Gastroesophageal sphincter (tissue), 4 donors: ENCODE measurements at regions not wholly inside any gene's neighbourhood (a gene's known extent, or its start where the extent isn't known, plus 50 kb on each side); places are given as distances from the start of the nearest gene placed in this dataset.

ENCODE experiments used
- ATAC-seq: fragments of 150-250 bp; one replicate; pipeline ENCODE4 v1.9.1; 2016; ENCODE audit warnings: mild to moderate bottlenecking, moderate library complexity
- H3K27ac ChIP-seq, 4 donors: fragments of 200-600 bp; sonication (generic) in 3 of 4; 1 replicate in 3 of 4; 2 replicates in 1 of 4; pipeline ENCODE4 v1.5.1; 2016 to 2019
- H3K27me3 ChIP-seq: fragments of 200-600 bp; sonication (generic); one replicate; pipeline ENCODE4 v1.5.1; 2019
- H3K36me3 ChIP-seq, 2 donors: fragments of 200-600 bp; sonication (generic); one replicate each; pipeline ENCODE4 v1.5.1; 2019; ENCODE audit warnings: control low read depth in 1 of 2
- H3K4me1 ChIP-seq, 3 donors: fragments of 200-600 bp; sonication (generic); 1 replicate in 2 of 3; 2 replicates in 1 of 3; pipeline ENCODE4 v1.5.1; 2016 to 2019; ENCODE audit warnings: control low read depth in 2 of 3
- H3K4me3 ChIP-seq, 2 donors: fragments of 200-600 bp; sonication (generic); one replicate each; pipeline ENCODE4 v1.5.1; 2019; ENCODE audit warnings: mild to moderate bottlenecking in 1 of 2, moderate library complexity in 1 of 2
- H3K9me3 ChIP-seq, 3 donors: fragments of 200-600 bp; sonication (generic); one replicate each; pipeline ENCODE4 v1.5.1; 2017 to 2019; ENCODE audit warnings: control low read depth in 2 of 3
- CTCF ChIP-seq, 4 experiments: fragments of 200-600 bp in 2 of 4; fragments of 450-650 bp in 2 of 4; sonication (generic) in 1 of 4; IDR thresholded peaks; one replicate each; pipeline ENCODE4 v1.5.1; 2017 to 2019; ENCODE audit warnings: antibody characterized with exemption in 4 of 4, mild to moderate bottlenecking in 2 of 4, moderate library complexity in 2 of 4
- EP300 ChIP-seq: sonication (generic); formaldehyde crosslinking; IDR thresholded peaks from one replicate; pipeline ENCODE4 v1.6.1; 2017; ENCODE audit warnings: antibody characterized with exemption, mild to moderate bottlenecking
- POLR2A ChIP-seq, 2 donors: fragments of 450-650 bp; IDR thresholded peaks; one replicate each; pipeline ENCODE4 v1.6.1; 2017; ENCODE audit warnings: antibody characterized with exemption in 2 of 2, mild to moderate bottlenecking in 2 of 2, moderate library complexity in 1 of 2
- POLR2AphosphoS5 ChIP-seq: sonication (generic); formaldehyde crosslinking; IDR thresholded peaks from one replicate; pipeline ENCODE4 v1.6.1; 2017; ENCODE audit warnings: antibody characterized with exemption
- WGBS, 2 donors: methylation state at CpG; one replicate each; pipeline ENCODE4 v1.1.5; 2018; ENCODE audit warnings: low coverage in 1 of 2; 5-methylcytosine and 5-hydroxymethylcytosine counted together

- WGBS, 2 donors: 25 to 52% methylated on average over 9 to 22 of the region's 22 CpGs
- no peak for ATAC-seq
- no peak overlapping the region for H3K27ac ChIP-seq
- peaks cover 0 to 17% (median 0%) of the 10 kb centered on the region in 3 donors for H3K9me3 ChIP-seq
- H3K27me3 ChIP-seq: peaks cover 72% of the 10 kb centered on the region
- TF ChIP-seq POLR2AphosphoS5 (no peak), POLR2A (IDR thresholded peaks at IDR 0.05) (no peak), EP300 (no peak)
- H3K36me3 ChIP-seq: no peaks in the 10 kb centered on the region
- peaks cover 0 to 5% (median 0%) of the 10 kb centered on the region in 3 donors for H3K4me1 ChIP-seq
- no peak overlapping the region for H3K4me3 ChIP-seq
These were observed 160.0 kb upstream of the MKI67 start for GRCh38 chr10:128286141-128286761.

- Histone ChIP-seq H3K27ac (no peak overlapping the region), H3K36me3 (no peaks in the 10 kb centered on the region), H3K9me3 (peaks cover 0 to 24% (median 0%) of the 10 kb centered on the region in 3 donors), H3K4me1 (peaks cover 0 to 5% (median 0%) of the 10 kb centered on the region in 3 donors), H3K4me3 (no peak overlapping the region), H3K27me3 (peaks cover 72% of the 10 kb centered on the region)
- no peak for ATAC-seq
- TF ChIP-seq POLR2A (IDR thresholded peaks at IDR 0.05) (no peak), CTCF (IDR thresholded peaks at IDR 0.05) (no peak), EP300 (no peak), POLR2AphosphoS5 (no peak)
- 7 to 13% methylated on average over 13 to 15 of the region's 63 CpGs for WGBS, 2 donors
These were observed 160.7 kb upstream of the MKI67 start for GRCh38 chr10:128286762-128287500.

DNA sequence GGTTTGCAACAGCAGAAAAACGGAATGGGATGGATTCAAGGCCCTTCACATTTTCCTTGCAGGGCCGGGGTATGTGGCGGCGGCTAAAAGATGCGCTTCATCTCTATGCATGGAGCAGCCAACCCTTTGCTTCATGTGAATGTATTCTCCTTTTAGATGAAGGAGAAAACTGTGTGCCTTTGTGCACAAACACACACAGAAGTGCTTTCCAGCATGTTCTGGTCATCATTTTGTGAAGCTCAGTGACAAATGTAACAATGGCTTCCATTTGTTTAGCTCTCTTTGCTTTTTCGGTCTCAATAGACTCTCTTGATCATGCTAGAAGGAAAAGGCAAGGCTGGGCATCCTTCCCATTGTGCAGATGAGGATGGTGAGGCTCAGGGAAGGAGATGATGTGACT lies 161.7 kb upstream of the MKI67 start:
- Histone ChIP-seq H3K36me3 (no peaks in the 10 kb centered on the region), H3K9me3 (peaks cover 0 to 26% (median 0%) of the 10 kb centered on the region in 3 donors), H3K27ac (no peak overlapping the region), H3K4me1 (peaks cover 0 to 5% (median 0%) of the 10 kb centered on the region in 3 donors), H3K27me3 (peaks cover 72% of the 10 kb centered on the region), H3K4me3 (no peak overlapping the region)
- 67 to 82% methylated on average over 5 to 6 of the region's 6 CpGs for WGBS, 2 donors
- TF ChIP-seq CTCF (IDR thresholded peaks at IDR 0.05): no peak
- no peak for TF ChIP-seq POLR2AphosphoS5
- TF ChIP-seq EP300: no peak
- TF ChIP-seq POLR2A (IDR thresholded peaks at IDR 0.05): no peak
- no peak for ATAC-seq

GRCh38 chr10:128289621-128290020 lies 163.4 kb upstream of the MKI67 start:
- Histone ChIP-seq H3K36me3 (no peaks in the 10 kb centered on the region), H3K9me3 (peaks cover 0 to 26% (median 0%) of the 10 kb centered on the region in 3 donors), H3K4me1 (peaks cover 0 to 5% (median 0%) of the 10 kb centered on the region in 3 donors), H3K27ac (no peak overlapping the region), H3K4me3 (no peak overlapping the region), H3K27me3 (peaks cover 68% of the 10 kb centered on the region)
- no peak for ATAC-seq
- 78 to 91% methylated on average over 4 of the region's 4 CpGs for WGBS, 2 donors
- TF ChIP-seq EP300 (no peak), POLR2AphosphoS5 (no peak), CTCF (IDR thresholded peaks at IDR 0.05) (no peak), POLR2A (IDR thresholded peaks at IDR 0.05) (no peak)

DNA sequence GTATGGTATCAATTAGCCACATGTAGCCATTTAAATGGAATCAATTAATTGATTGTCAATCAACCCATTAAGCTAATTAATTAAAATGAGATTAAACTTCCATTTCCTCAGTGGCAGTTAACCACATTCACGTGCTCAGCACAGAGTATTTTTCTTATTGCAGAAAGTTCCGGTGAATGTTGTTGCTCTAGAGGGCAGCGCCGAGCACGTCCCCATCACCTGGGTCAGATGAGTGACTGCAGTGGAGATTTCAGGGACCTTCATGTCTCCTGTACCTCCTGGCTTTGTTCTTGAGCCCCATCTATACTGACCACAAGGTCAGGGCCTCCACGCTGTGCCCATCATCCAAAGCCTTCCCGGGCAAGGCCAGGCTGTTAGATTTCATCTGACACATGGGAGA lies 168.8 kb upstream of the MKI67 start:
- no peaks in the 10 kb centered on the region for H3K4me1 ChIP-seq
- peaks cover 0 to 22% (median 0%) of the 10 kb centered on the region in 3 donors for H3K9me3 ChIP-seq
- H3K36me3 ChIP-seq: no peaks in the 10 kb centered on the region
- TF ChIP-seq POLR2A (IDR thresholded peaks at IDR 0.05): no peak
- H3K27me3 ChIP-seq: peaks cover 32% of the 10 kb centered on the region
- ATAC-seq: no peak
- H3K4me3 ChIP-seq: no peak overlapping the region
- 85% methylated on average over 7 of the region's 7 CpGs for WGBS, 2 donors
- no peak overlapping the region for H3K27ac ChIP-seq
